ENCODE measurements at regions not wholly inside any gene's neighbourhood (a gene's known extent, or its start where the extent isn't known, plus 50 kb on each side); places are given as distances from the start of the nearest gene placed in this dataset.

DNA sequence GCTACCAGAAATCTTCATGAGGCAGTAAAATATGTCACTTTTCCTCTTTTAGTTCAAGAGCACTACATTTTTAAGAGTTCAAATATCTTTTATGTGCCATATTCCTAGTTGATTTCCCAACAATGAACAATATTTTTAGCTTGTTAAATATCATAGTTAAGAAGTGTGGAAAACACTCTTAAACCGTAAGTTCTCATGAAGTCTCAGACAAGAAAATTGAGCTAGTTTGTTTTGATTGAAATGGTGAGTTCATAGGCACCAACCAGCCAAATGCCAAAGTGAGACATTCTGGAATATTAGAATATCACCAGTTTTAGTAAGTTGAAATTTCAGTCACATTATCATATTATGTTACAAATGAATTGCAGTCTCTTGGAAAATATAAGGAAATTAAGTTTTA is 277.2 kb upstream of the HSF2 start:
- Histone ChIP-seq H3K4me3 (ENCODE audit: low read length) (no peak overlapping the region), H3K27ac (ENCODE audit: low read length) (no peak overlapping the region), H3K36me3 (ENCODE audit: control insufficient read depth, insufficient read depth, low read length) (no peaks in the 10 kb centered on the region), H3K9me3 (ENCODE audit: control insufficient read depth, insufficient read depth, low read length) (no peaks in the 10 kb centered on the region), H3K4me1 (ENCODE audit: control insufficient read depth, insufficient read depth, low read length) (no peaks in the 10 kb centered on the region), H3K27me3 (ENCODE audit: control insufficient read depth, insufficient read depth, low read length) (no peaks in the 10 kb centered on the region)
- TF ChIP-seq, protein P1, sequence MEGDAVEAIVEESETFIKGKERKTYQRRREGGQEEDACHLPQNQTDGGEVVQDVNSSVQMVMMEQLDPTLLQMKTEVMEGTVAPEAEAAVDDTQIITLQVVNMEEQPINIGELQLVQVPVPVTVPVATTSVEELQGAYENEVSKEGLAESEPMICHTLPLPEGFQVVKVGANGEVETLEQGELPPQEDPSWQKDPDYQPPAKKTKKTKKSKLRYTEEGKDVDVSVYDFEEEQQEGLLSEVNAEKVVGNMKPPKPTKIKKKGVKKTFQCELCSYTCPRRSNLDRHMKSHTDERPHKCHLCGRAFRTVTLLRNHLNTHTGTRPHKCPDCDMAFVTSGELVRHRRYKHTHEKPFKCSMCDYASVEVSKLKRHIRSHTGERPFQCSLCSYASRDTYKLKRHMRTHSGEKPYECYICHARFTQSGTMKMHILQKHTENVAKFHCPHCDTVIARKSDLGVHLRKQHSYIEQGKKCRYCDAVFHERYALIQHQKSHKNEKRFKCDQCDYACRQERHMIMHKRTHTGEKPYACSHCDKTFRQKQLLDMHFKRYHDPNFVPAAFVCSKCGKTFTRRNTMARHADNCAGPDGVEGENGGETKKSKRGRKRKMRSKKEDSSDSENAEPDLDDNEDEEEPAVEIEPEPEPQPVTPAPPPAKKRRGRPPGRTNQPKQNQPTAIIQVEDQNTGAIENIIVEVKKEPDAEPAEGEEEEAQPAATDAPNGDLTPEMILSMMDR (IDR thresholded peaks at IDR 0.05) = no peak
- WGBS (ENCODE audit: insufficient coverage) = 100% methylated on average over 1 of the region's 1 CpG
- ATAC-seq (no peak), DNase-seq (no peak)
- H3K27ac Mint-ChIP-seq = no peak overlapping the region
- no peaks in the 10 kb centered on the region for H3K27me3 Mint-ChIP-seq (ENCODE audit: low read depth in 2 of 2)
- intact Hi-C loops (cut with micrococcal nuclease) = no loop called here
- H3K9me3 Mint-ChIP-seq = peaks cover 10 to 13% of the 10 kb centered on the region in 2 donors
- H3K36me3 Mint-ChIP-seq = no peaks in the 10 kb centered on the region
- H3K4me3 Mint-ChIP-seq = no peak overlapping the region
- H3K4me1 Mint-ChIP-seq = no peaks in the 10 kb centered on the region

DNA sequence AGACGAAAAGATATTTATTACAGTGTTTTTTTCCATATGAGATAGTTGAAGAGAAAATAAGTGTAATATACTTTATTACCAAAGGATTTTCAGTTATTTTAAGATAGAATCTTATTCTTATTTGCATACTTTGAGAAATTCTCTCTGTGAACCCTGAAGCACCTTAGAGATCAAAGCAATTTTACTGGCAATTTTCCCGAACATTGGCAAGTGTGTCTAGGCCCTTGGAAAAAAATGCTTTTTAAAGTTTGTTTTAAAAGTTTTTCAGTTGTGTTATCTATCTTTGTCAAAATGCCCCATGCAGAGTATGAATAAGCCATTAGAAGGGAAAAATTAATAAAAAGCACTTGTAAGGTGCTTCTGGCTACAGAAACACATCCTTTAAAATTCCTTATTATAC is 276.8 kb upstream of the HSF2 start:
- Mint-ChIP-seq H3K36me3 (no peaks in the 10 kb centered on the region), H3K27ac (no peak overlapping the region), H3K9me3 (peaks cover 15 to 18% of the 10 kb centered on the region in 2 donors), H3K4me3 (no peak overlapping the region), H3K4me1 (no peaks in the 10 kb centered on the region), H3K27me3 (ENCODE audit: low read depth in 2 of 2) (no peaks in the 10 kb centered on the region)
- Histone ChIP-seq H3K36me3 (ENCODE audit: control insufficient read depth, insufficient read depth, low read length) (no peaks in the 10 kb centered on the region), H3K27me3 (ENCODE audit: control insufficient read depth, insufficient read depth, low read length) (no peaks in the 10 kb centered on the region), H3K27ac (ENCODE audit: low read length) (no peak overlapping the region), H3K9me3 (ENCODE audit: control insufficient read depth, insufficient read depth, low read length) (no peaks in the 10 kb centered on the region), H3K4me1 (ENCODE audit: control insufficient read depth, insufficient read depth, low read length) (no peaks in the 10 kb centered on the region), H3K4me3 (ENCODE audit: low read length) (no peak overlapping the region)
- WGBS (ENCODE audit: insufficient coverage) = 100% methylated on average over 1 of the region's 2 CpGs
- TF ChIP-seq, protein P1 (IDR thresholded peaks at IDR 0.05) = no peak
- intact Hi-C loops (cut with micrococcal nuclease) = no loop called here
- ATAC-seq = no peak
- no peak for DNase-seq

DNA sequence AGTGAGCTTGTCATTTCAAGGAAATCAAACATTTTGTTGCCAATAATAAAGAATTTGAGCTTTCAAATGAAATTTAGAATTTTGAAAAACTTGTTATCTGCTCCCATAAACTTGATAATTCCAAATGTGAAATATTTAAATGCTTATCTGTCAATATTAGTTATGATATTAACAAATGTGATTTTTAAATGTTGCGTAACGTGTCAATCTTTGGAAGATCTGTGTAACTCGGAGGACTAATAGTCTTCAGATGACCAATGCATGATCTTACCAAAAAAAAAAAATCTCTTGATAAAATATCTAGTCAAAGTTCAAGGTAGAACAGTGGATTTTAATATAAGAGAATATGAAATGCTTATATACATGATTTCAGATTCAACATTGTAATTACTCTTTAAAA is 274.5 kb upstream of the HSF2 start:
- no peaks in the 10 kb centered on the region for H3K27me3 ChIP-seq (ENCODE audit: control insufficient read depth, insufficient read depth, low read length)
- TF ChIP-seq, protein P1 (IDR thresholded peaks at IDR 0.05) = no peak
- DNase-seq = no peak
- intact Hi-C loops (cut with micrococcal nuclease) = no loop called here
- WGBS (ENCODE audit: insufficient coverage) = no CpG with 5 or more reads among the region's 3 CpGs
- no peak overlapping the region for H3K27ac Mint-ChIP-seq
- no peaks in the 10 kb centered on the region for H3K4me1 Mint-ChIP-seq
- H3K27me3 Mint-ChIP-seq (ENCODE audit: low read depth in 2 of 2) = no peaks in the 10 kb centered on the region
- H3K36me3 Mint-ChIP-seq = no peaks in the 10 kb centered on the region
- no peaks in the 10 kb centered on the region for H3K36me3 ChIP-seq (ENCODE audit: control insufficient read depth, insufficient read depth, low read length)
- no peak overlapping the region for H3K27ac ChIP-seq (ENCODE audit: low read length)
- H3K9me3 Mint-ChIP-seq = peaks cover 12 to 17% of the 10 kb centered on the region in 2 donors
- ATAC-seq = no peak
- H3K4me3 ChIP-seq (ENCODE audit: low read length) = no peak overlapping the region
- no peak overlapping the region for H3K4me3 Mint-ChIP-seq
- H3K9me3 ChIP-seq (ENCODE audit: control insufficient read depth, insufficient read depth, low read length) = no peaks in the 10 kb centered on the region
- H3K4me1 ChIP-seq (ENCODE audit: control insufficient read depth, insufficient read depth, low read length) = no peaks in the 10 kb centered on the region

DNA sequence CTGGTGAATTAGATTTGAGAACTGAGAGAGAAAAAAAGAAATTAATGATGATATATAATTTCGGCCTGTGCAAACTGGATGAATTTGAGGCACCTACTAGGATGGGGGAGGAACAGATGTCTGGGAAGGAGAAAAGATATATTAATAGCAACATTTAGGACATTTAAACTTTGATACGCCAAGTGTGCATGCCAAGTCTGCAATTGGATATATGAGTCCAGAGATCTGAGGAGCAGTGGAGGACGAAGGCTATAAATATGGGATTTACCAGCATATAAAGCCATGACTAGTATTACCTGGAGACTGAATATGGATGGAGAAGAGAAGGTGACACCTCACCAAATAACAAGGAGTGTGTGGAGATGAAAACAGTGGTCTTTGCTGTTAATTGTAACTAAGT is 272.6 kb upstream of the HSF2 start:
- Mint-ChIP-seq H3K9me3 (peaks cover 9 to 11% of the 10 kb centered on the region in 2 donors), H3K27ac (no peak overlapping the region), H3K36me3 (no peaks in the 10 kb centered on the region), H3K4me3 (no peak overlapping the region), H3K27me3 (ENCODE audit: low read depth in 2 of 2) (no peaks in the 10 kb centered on the region), H3K4me1 (no peaks in the 10 kb centered on the region)
- Histone ChIP-seq H3K27me3 (ENCODE audit: control insufficient read depth, insufficient read depth, low read length) (no peaks in the 10 kb centered on the region), H3K4me1 (ENCODE audit: control insufficient read depth, insufficient read depth, low read length) (no peaks in the 10 kb centered on the region), H3K36me3 (ENCODE audit: control insufficient read depth, insufficient read depth, low read length) (no peaks in the 10 kb centered on the region), H3K4me3 (ENCODE audit: low read length) (no peak overlapping the region), H3K27ac (ENCODE audit: low read length) (no peak overlapping the region), H3K9me3 (ENCODE audit: control insufficient read depth, insufficient read depth, low read length) (no peaks in the 10 kb centered on the region)
- 83% methylated on average over 3 of the region's 3 CpGs for WGBS (ENCODE audit: insufficient coverage)
- TF ChIP-seq, protein P1 (IDR thresholded peaks at IDR 0.05) = no peak
- no peak for ATAC-seq
- intact Hi-C loops (cut with micrococcal nuclease) = no loop called here
- no peak for DNase-seq
